Natural killer cell (primary cell): ENCODE measurements at regions not wholly inside any gene's neighbourhood (a gene's known extent, or its start where the extent isn't known, plus 50 kb on each side); places are given as distances from the start of the nearest gene placed in this dataset.
A peak's percentile ranks its signal among the peaks of the same experiment; 100 is the strongest.

Experiments used
- ATAC-seq, 3 donors: fragments of 150-1000 bp in 2 of 3; fragments of 200-7000 bp in 1 of 3; cut with Tn5 transposase; 1 replicate in 1 of 3; 2 replicates in 2 of 3; pipeline ENCODE4 v1.10.0; 2021; ENCODE audit warnings: mild to moderate bottlenecking in 2 of 3, moderate library complexity in 2 of 3
- DNase-seq, 2 donors: peaks; one replicate each; pipeline versions ENCODE4 v3.0.0 to v3.0.0-alpha.2; 2013 to 2021; ENCODE audit warnings: mixed read lengths in 1 of 2
- H3K27ac ChIP-seq: one replicate; pipeline ENCODE4 v1.5.1; 2013; ENCODE audit warnings: mild to moderate bottlenecking, low read length
- H3K27me3 ChIP-seq: one replicate; pipeline ENCODE4 v1.6.1; 2013; ENCODE audit warnings: low read length; ENCODE audit not compliant: control insufficient read depth, insufficient read depth
- H3K36me3 ChIP-seq: one replicate; pipeline ENCODE4 v1.6.1; 2013; ENCODE audit warnings: low read length; ENCODE audit not compliant: control insufficient read depth, insufficient read depth
- H3K4me1 ChIP-seq: one replicate; pipeline ENCODE4 v1.6.1; 2013; ENCODE audit warnings: low read length; ENCODE audit not compliant: control insufficient read depth, insufficient read depth
- H3K4me3 ChIP-seq: one replicate; pipeline ENCODE4 v1.5.1; 2013; ENCODE audit warnings: low read length
- H3K9me3 ChIP-seq: one replicate; pipeline ENCODE4 v1.6.1; 2013; ENCODE audit warnings: low read length; ENCODE audit not compliant: control insufficient read depth, insufficient read depth
- H3K27ac Mint-ChIP-seq, 2 donors: one replicate each; pipeline ENCODE4 v1.8.0; 2022; ENCODE audit warnings: mild to moderate bottlenecking in 2 of 2, mixed read lengths in 2 of 2, moderate library complexity in 1 of 2
- H3K27me3 Mint-ChIP-seq, 2 donors: one replicate each; pipeline ENCODE4 v1.8.0; 2022; ENCODE audit warnings: low read depth in 2 of 2, mixed read lengths in 2 of 2
- H3K36me3 Mint-ChIP-seq: one replicate; pipeline ENCODE4 v1.8.0; 2022; ENCODE audit warnings: mixed read lengths
- H3K4me1 Mint-ChIP-seq, 2 donors: one replicate each; pipeline ENCODE4 v1.8.0; 2022; ENCODE audit warnings: mixed read lengths in 2 of 2
- H3K4me3 Mint-ChIP-seq: one replicate; pipeline ENCODE4 v1.8.0; 2022; ENCODE audit warnings: mild to moderate bottlenecking, moderate library complexity, mixed read lengths
- H3K9me3 Mint-ChIP-seq, 2 donors: one replicate each; pipeline ENCODE4 v1.8.0; 2022; ENCODE audit warnings: mixed read lengths in 2 of 2
- CTCF ChIP-seq: fragments of 200-600 bp; IDR thresholded peaks from one replicate; pipeline ENCODE4 v1.8.0; 2022; ENCODE audit warnings: antibody characterized with exemption
- WGBS: methylation state at CpG from one replicate; pipeline ENCODE4 v1.1.7; 2013; ENCODE audit warnings: missing lambda C conversion rate; ENCODE audit not compliant: insufficient coverage; 5-methylcytosine and 5-hydroxymethylcytosine counted together
- intact Hi-C: fragments of 100-400 bp; cut with micrococcal nuclease; formaldehyde crosslinking; loops from one replicate; pipeline ENCODE4 v1.14.2; 2022

DNA sequence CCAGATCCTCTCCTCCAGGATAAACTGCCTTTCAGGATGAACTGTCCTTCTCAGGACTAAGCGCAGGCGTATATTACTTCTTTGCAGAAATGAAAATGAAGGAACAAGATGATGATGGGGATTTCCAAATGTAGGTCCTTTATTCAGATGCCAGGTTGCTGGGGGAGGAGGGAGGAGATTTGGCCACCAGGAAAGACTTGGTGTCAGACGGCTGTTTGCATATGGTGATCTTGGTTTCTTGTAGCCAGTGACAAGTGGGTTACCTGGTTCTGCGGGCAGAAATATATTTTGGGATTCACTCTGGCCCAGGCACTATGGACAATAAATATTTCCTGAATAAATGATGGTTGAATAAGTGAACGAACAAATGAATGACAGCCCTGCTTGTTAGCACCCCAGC is 243.4 kb downstream of the MIAT start:
- DNase-seq (no peak), ATAC-seq (no peak)
- Histone ChIP-seq H3K27ac (no peak overlapping the region), H3K4me3 (no peak overlapping the region), H3K9me3 (no peaks in the 10 kb centered on the region), H3K36me3 (no peaks in the 10 kb centered on the region), H3K4me1 (peaks cover 6% of the 10 kb centered on the region), H3K27me3 (no peaks in the 10 kb centered on the region)
- H3K4me1 Mint-ChIP-seq = peaks cover 19 to 21% of the 10 kb centered on the region in 2 donors
- no peak for TF ChIP-seq CTCF
- peaks cover 15 to 30% of the 10 kb centered on the region in 2 donors for H3K27me3 Mint-ChIP-seq
- intact Hi-C loops = loop anchor here (5.0 kb wide), 1 partner anchor 218 kb away; no protein-coding TSS in a partner anchor
- no peaks in the 10 kb centered on the region for H3K36me3 Mint-ChIP-seq
- 73% methylated on average over 5 of the region's 5 CpGs for WGBS
- H3K9me3 Mint-ChIP-seq = no peaks in the 10 kb centered on the region
- no peak overlapping the region for H3K4me3 Mint-ChIP-seq
- H3K27ac Mint-ChIP-seq = no peak overlapping the region

DNA sequence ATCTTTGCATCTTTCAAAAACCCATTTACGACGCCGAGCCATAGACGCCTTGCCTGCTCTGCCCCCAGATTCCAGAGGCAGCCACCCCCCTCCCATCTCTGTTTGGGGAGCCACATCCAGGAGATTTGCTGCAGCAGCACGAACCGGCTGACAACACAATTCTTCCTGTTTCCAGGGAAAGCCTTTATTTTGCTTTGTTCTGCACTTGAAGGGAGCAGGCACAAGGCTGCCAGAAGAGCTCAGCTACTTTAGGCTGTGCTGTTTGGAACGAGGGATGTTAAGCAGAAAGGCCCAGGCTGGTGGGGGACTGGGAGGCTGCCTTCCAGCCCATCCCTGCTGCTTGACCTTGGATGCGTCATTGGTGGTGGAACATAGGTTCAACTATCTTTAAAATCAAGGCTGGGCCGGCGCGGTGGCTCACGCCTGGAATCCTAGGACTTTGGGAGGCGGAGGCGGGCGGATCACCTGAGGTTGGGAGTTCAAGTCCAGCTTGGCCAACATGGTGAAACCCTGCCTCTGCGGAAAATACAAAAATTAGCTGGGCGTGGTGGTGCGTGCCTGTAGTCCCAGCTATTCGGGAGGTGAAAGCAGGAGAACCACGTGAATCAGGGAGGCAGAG is 243.9 kb downstream of the MIAT start:
- H3K36me3 ChIP-seq = no peaks in the 10 kb centered on the region
- no peaks in the 10 kb centered on the region for H3K9me3 Mint-ChIP-seq
- no peak overlapping the region for H3K27ac ChIP-seq
- peaks cover 19 to 21% of the 10 kb centered on the region in 2 donors for H3K4me1 Mint-ChIP-seq
- H3K4me3 Mint-ChIP-seq = no peak overlapping the region
- DNase-seq = no peak
- ATAC-seq = no peak
- H3K27me3 Mint-ChIP-seq = peaks cover 15 to 30% of the 10 kb centered on the region in 2 donors
- no peak overlapping the region for H3K27ac Mint-ChIP-seq
- intact Hi-C loops = loop anchor here (5.0 kb wide), 1 partner anchor 219 kb away; no protein-coding TSS in a partner anchor
- H3K36me3 Mint-ChIP-seq = no peaks in the 10 kb centered on the region
- TF ChIP-seq CTCF = no peak
- no peak overlapping the region for H3K4me3 ChIP-seq
- WGBS = 75% methylated on average over 20 of the region's 20 CpGs
- no peaks in the 10 kb centered on the region for H3K9me3 ChIP-seq
- H3K27me3 ChIP-seq = no peaks in the 10 kb centered on the region
- H3K4me1 ChIP-seq = peaks cover 6% of the 10 kb centered on the region

DNA sequence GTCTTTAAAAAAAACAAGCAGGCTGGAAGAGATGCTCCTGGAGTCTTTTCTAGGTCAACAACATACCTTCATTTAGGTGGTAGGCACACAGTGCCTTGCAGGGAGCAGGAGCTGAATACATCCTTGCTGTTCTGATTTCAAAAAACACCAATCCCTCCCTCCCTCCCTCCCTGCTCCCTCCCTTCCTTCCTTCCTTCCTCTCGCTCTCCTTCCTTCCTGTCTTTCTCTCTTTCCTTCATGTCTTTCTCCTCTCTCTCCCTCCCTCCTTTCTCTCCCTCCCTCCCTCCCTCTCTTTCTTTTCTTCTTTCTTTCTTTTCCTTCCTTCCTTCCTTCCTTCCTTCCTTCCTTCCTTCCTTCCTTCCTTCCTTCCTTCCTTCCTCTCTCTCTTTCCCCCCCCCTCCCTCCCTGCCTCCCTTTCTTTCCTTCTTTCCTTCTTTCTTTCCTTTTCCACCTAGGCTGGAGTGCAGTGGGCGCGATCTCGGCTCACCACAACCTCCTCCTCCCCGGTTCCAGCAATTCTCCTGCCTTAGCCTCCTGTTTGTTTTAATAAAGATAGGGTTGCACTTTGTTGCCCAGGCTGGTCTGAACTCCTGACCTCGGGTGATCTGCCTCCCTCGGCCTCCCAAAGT is 245.1 kb downstream of the MIAT start:
- TF ChIP-seq CTCF = no peak
- Mint-ChIP-seq H3K27me3 (peaks cover 15 to 32% of the 10 kb centered on the region in 2 donors), H3K36me3 (no peaks in the 10 kb centered on the region), H3K4me3 (peak overlapping the region; percentile 92), H3K27ac (peak overlapping the region; percentile 6 to 81), H3K4me1 (peaks cover 19 to 21% of the 10 kb centered on the region in 2 donors), H3K9me3 (no peaks in the 10 kb centered on the region)
- H3K4me3 ChIP-seq = peak overlapping the region; percentile 17
- ATAC-seq (no peak), DNase-seq (no peak)
- WGBS = 4% methylated on average over 4 of the region's 7 CpGs
- H3K9me3 ChIP-seq = no peaks in the 10 kb centered on the region
- H3K27me3 ChIP-seq = no peaks in the 10 kb centered on the region
- H3K27ac ChIP-seq = no peak overlapping the region
- peaks cover 6% of the 10 kb centered on the region for H3K4me1 ChIP-seq
- intact Hi-C loops = loop anchor here (5.0 kb wide), 1 partner anchor 220 kb away; no protein-coding TSS in a partner anchor
- no peaks in the 10 kb centered on the region for H3K36me3 ChIP-seq
